ENCODE measurements at regions not wholly inside any gene's neighbourhood (a gene's known extent, or its start where the extent isn't known, plus 50 kb on each side); places are given as distances from the start of the nearest gene placed in this dataset.

DNA sequence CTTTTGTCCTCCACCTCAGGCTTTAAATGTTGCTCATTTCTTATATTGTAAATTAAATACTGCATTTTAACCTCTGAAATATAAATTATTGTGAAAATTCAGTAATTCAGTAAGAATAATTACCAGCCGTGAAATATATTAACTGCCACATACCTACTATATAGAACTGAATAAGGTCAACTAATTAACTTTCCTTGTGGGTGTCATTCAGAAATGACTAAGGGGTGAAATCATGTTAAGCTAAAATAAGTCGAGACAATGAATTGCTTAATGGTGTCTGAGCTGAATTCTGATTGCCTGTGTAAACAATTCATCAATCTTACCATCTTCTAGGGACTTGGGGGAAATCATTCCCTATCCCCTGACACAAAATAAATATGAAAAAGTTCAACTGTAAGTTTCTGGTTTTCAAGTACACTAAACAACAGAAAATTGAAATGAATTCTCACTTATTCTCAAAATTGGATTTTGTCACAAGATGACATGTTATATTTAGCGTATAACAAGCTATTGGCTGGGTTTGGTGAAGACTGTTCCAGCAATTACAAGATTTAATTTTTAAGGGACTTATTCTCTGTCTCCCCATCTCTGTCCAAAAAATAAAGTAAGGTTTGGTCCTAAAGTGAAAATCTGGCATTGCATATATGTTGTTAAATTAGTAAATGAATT is 255.1 kb downstream of the METTL4 start:
- peaks cover under 1% of the 10 kb centered on the region for H3K4me1 Mint-ChIP-seq
- peaks cover 26% of the 10 kb centered on the region for H3K9me3 Mint-ChIP-seq
- TF ChIP-seq FOXK1 (CRISPR knock-in tag; IDR thresholded peaks at IDR 0.05), result no peak
- no peak for TF ChIP-seq ZNF232 (CRISPR knock-in tag; IDR thresholded peaks at IDR 0.05)
- TF ChIP-seq, protein P1, sequence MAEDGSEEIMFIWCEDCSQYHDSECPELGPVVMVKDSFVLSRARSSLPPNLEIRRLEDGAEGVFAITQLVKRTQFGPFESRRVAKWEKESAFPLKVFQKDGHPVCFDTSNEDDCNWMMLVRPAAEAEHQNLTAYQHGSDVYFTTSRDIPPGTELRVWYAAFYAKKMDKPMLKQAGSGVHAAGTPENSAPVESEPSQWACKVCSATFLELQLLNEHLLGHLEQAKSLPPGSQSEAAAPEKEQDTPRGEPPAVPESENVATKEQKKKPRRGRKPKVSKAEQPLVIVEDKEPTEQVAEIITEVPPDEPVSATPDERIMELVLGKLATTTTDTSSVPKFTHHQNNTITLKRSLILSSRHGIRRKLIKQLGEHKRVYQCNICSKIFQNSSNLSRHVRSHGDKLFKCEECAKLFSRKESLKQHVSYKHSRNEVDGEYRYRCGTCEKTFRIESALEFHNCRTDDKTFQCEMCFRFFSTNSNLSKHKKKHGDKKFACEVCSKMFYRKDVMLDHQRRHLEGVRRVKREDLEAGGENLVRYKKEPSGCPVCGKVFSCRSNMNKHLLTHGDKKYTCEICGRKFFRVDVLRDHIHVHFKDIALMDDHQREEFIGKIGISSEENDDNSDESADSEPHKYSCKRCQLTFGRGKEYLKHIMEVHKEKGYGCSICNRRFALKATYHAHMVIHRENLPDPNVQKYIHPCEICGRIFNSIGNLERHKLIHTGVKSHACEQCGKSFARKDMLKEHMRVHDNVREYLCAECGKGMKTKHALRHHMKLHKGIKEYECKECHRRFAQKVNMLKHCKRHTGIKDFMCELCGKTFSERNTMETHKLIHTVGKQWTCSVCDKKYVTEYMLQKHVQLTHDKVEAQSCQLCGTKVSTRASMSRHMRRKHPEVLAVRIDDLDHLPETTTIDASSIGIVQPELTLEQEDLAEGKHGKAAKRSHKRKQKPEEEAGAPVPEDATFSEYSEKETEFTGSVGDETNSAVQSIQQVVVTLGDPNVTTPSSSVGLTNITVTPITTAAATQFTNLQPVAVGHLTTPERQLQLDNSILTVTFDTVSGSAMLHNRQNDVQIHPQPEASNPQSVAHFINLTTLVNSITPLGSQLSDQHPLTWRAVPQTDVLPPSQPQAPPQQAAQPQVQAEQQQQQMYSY (CRISPR knock-in tag; IDR thresholded peaks at IDR 0.05), result no peak
- TF ChIP-seq, protein P2, sequence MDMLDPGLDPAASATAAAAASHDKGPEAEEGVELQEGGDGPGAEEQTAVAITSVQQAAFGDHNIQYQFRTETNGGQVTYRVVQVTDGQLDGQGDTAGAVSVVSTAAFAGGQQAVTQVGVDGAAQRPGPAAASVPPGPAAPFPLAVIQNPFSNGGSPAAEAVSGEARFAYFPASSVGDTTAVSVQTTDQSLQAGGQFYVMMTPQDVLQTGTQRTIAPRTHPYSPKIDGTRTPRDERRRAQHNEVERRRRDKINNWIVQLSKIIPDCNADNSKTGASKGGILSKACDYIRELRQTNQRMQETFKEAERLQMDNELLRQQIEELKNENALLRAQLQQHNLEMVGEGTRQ (CRISPR knock-in tag; IDR thresholded peaks at IDR 0.05), result no peak
- no peak for TF ChIP-seq FOXP1 (CRISPR knock-in tag; IDR thresholded peaks at IDR 0.05; ENCODE audit: borderline replicate concordance)
- no peak for TF ChIP-seq SMAD3 (CRISPR knock-in tag; IDR thresholded peaks at IDR 0.05; ENCODE audit: borderline replicate concordance)
- TF ChIP-seq, protein P3, sequence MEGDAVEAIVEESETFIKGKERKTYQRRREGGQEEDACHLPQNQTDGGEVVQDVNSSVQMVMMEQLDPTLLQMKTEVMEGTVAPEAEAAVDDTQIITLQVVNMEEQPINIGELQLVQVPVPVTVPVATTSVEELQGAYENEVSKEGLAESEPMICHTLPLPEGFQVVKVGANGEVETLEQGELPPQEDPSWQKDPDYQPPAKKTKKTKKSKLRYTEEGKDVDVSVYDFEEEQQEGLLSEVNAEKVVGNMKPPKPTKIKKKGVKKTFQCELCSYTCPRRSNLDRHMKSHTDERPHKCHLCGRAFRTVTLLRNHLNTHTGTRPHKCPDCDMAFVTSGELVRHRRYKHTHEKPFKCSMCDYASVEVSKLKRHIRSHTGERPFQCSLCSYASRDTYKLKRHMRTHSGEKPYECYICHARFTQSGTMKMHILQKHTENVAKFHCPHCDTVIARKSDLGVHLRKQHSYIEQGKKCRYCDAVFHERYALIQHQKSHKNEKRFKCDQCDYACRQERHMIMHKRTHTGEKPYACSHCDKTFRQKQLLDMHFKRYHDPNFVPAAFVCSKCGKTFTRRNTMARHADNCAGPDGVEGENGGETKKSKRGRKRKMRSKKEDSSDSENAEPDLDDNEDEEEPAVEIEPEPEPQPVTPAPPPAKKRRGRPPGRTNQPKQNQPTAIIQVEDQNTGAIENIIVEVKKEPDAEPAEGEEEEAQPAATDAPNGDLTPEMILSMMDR (IDR thresholded peaks at IDR 0.05), result no peak
- TF ChIP-seq NR2C2 (CRISPR knock-in tag; IDR thresholded peaks at IDR 0.05), result no peak
- TF ChIP-seq, protein P4, sequence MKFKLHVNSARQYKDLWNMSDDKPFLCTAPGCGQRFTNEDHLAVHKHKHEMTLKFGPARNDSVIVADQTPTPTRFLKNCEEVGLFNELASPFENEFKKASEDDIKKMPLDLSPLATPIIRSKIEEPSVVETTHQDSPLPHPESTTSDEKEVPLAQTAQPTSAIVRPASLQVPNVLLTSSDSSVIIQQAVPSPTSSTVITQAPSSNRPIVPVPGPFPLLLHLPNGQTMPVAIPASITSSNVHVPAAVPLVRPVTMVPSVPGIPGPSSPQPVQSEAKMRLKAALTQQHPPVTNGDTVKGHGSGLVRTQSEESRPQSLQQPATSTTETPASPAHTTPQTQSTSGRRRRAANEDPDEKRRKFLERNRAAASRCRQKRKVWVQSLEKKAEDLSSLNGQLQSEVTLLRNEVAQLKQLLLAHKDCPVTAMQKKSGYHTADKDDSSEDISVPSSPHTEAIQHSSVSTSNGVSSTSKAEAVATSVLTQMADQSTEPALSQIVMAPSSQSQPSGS (CRISPR knock-in tag; IDR thresholded peaks at IDR 0.05; ENCODE audit: borderline replicate concordance, low read depth), result no peak
- TF ChIP-seq, protein P5, sequence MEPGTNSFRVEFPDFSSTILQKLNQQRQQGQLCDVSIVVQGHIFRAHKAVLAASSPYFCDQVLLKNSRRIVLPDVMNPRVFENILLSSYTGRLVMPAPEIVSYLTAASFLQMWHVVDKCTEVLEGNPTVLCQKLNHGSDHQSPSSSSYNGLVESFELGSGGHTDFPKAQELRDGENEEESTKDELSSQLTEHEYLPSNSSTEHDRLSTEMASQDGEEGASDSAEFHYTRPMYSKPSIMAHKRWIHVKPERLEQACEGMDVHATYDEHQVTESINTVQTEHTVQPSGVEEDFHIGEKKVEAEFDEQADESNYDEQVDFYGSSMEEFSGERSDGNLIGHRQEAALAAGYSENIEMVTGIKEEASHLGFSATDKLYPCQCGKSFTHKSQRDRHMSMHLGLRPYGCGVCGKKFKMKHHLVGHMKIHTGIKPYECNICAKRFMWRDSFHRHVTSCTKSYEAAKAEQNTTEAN (CRISPR knock-in tag; IDR thresholded peaks at IDR 0.05), result no peak
- TF ChIP-seq, protein P6, sequence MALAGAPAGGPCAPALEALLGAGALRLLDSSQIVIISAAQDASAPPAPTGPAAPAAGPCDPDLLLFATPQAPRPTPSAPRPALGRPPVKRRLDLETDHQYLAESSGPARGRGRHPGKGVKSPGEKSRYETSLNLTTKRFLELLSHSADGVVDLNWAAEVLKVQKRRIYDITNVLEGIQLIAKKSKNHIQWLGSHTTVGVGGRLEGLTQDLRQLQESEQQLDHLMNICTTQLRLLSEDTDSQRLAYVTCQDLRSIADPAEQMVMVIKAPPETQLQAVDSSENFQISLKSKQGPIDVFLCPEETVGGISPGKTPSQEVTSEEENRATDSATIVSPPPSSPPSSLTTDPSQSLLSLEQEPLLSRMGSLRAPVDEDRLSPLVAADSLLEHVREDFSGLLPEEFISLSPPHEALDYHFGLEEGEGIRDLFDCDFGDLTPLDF (CRISPR knock-in tag; IDR thresholded peaks at IDR 0.05), result no peak
- no peak for TF ChIP-seq FOXJ3 (CRISPR knock-in tag; IDR thresholded peaks at IDR 0.05; ENCODE audit: borderline replicate concordance)
- no peak for TF ChIP-seq ZNF416 (CRISPR knock-in tag; IDR thresholded peaks at IDR 0.05)
- no peak overlapping the region for H3K4me3 Mint-ChIP-seq
- CTCF ChIA-PET, result no interaction called here
- H3K27me3 Mint-ChIP-seq (ENCODE audit: low read depth), result no peaks in the 10 kb centered on the region; the same call in 1 of the 2 replicates
- DNase-seq (ENCODE audit: low spot score) (no peak), ATAC-seq (no peak)
- H3K36me3 Mint-ChIP-seq, result peaks cover 2% of the 10 kb centered on the region; the same call in 1 of the 2 replicates
- POLR2A ChIA-PET, result no interaction called here
- no peak overlapping the region for H3K27ac Mint-ChIP-seq

All from WTC11 (cell line).